Upper lobe of right lung (tissue), 1 donor: ENCODE measurements at regions not wholly inside any gene's neighbourhood (a gene's known extent, or its start where the extent isn't known, plus 50 kb on each side); places are given as distances from the start of the nearest gene placed in this dataset.
"Not testable (repeated sequence)": the region's sequence is repeated elsewhere in the genome, so short reads cannot be mapped to it uniquely, and the experiment has no call there.

Source experiments
- ATAC-seq: fragments of 200-7000 bp; cut with Tn5 transposase; one replicate; pipeline ENCODE4 v1.9.1; 2020; ENCODE audit warnings: mild to moderate bottlenecking, moderate library complexity
- DNase-seq: peaks from one replicate; pipeline ENCODE4 v3.0.0-alpha.2; 2020
- H3K27ac ChIP-seq: fragments of 200-600 bp; one replicate; pipeline ENCODE4 v1.8.0; 2022
- H3K27me3 ChIP-seq: fragments of 200-600 bp; one replicate; pipeline ENCODE4 v1.8.0; 2022; ENCODE audit warnings: mild to moderate bottlenecking
- H3K36me3 ChIP-seq: fragments of 200-600 bp; one replicate; pipeline ENCODE4 v1.8.0; 2022
- H3K4me1 ChIP-seq: fragments of 200-600 bp; one replicate; pipeline ENCODE4 v1.8.0; 2022
- H3K4me3 ChIP-seq: fragments of 200-600 bp; one replicate; pipeline ENCODE4 v1.8.0; 2022; ENCODE audit warnings: mild to moderate bottlenecking
- H3K9me3 ChIP-seq: fragments of 200-600 bp; one replicate; pipeline ENCODE4 v1.8.0; 2022
- intact Hi-C: fragments of 100-400 bp; cut with DNase I; formaldehyde crosslinking; loops from one replicate; pipeline ENCODE4 v1.11.0; 2022
- TF ChIP-seq, protein P1 (sequence below): fragments of 200-600 bp; IDR thresholded peaks from one replicate; pipeline ENCODE4 v1.8.0; 2022; ENCODE audit warnings: antibody characterized with exemption
- donor health status: DM: no; HTN: yes; CAD: no; lungs with severe emphysema.

GRCh38 chr6:126967296-126968005 lies 151.0 kb upstream of the RSPO3 start:
- TF ChIP-seq, protein P1, sequence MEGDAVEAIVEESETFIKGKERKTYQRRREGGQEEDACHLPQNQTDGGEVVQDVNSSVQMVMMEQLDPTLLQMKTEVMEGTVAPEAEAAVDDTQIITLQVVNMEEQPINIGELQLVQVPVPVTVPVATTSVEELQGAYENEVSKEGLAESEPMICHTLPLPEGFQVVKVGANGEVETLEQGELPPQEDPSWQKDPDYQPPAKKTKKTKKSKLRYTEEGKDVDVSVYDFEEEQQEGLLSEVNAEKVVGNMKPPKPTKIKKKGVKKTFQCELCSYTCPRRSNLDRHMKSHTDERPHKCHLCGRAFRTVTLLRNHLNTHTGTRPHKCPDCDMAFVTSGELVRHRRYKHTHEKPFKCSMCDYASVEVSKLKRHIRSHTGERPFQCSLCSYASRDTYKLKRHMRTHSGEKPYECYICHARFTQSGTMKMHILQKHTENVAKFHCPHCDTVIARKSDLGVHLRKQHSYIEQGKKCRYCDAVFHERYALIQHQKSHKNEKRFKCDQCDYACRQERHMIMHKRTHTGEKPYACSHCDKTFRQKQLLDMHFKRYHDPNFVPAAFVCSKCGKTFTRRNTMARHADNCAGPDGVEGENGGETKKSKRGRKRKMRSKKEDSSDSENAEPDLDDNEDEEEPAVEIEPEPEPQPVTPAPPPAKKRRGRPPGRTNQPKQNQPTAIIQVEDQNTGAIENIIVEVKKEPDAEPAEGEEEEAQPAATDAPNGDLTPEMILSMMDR, result no peak
- no peaks in the 10 kb centered on the region for H3K36me3 ChIP-seq
- intact Hi-C loops, result no loop called here
- DNase-seq (no peak), ATAC-seq (no peak)
- H3K4me3 ChIP-seq, result no peak overlapping the region
- no peaks in the 10 kb centered on the region for H3K4me1 ChIP-seq
- no peaks in the 10 kb centered on the region for H3K27me3 ChIP-seq
- no peak overlapping the region for H3K27ac ChIP-seq
- no peaks in the 10 kb centered on the region for H3K9me3 ChIP-seq

GRCh38 chr6:126976253-126976797 lies 142.1 kb upstream of the RSPO3 start:
- no peak for ATAC-seq

GRCh38 chr6:126983779-126984178 lies 134.7 kb upstream of the RSPO3 start:
- TF ChIP-seq, protein P1, result no peak
- no peak for DNase-seq
- intact Hi-C loops, result no loop called here
- no peak for ATAC-seq
- H3K36me3 ChIP-seq, result no peaks in the 10 kb centered on the region
- no peak overlapping the region for H3K27ac ChIP-seq
- no peak overlapping the region for H3K4me3 ChIP-seq
- no peaks in the 10 kb centered on the region for H3K27me3 ChIP-seq
- no peaks in the 10 kb centered on the region for H3K9me3 ChIP-seq
- no peaks in the 10 kb centered on the region for H3K4me1 ChIP-seq

More at GRCh38 chr6:126976253-126976797, 142.1 kb upstream of the RSPO3 start:
- intact Hi-C loops, result no loop called here
- TF ChIP-seq, protein P1, result no peak
- Histone ChIP-seq H3K4me3 (no peak overlapping the region), H3K9me3 (no peaks in the 10 kb centered on the region), H3K36me3 (no peaks in the 10 kb centered on the region), H3K27me3 (no peaks in the 10 kb centered on the region), H3K27ac (no peak overlapping the region), H3K4me1 (no peaks in the 10 kb centered on the region)
- no peak for DNase-seq

DNA sequence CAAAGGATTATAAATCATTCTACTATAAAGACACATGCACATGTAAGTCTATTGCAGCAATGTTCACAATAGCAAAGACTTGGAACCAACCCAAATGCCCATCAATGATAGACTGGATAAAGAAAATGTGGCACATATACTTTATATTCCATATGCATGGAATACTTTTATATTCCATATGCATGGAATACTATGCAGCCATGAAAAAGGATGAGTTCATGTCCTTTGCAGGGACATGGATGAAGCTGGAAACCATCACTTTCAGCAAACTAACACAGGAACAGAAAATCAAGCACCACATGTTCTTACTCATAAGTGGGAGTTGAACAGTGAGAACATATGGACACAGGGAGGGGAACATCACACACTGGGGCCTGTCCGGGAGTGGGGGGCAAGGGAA lies 130.3 kb upstream of the RSPO3 start:
- H3K27me3 ChIP-seq, H3K4me1 ChIP-seq, H3K27ac ChIP-seq, H3K4me3 ChIP-seq, H3K36me3 ChIP-seq, H3K9me3 ChIP-seq, intact Hi-C loops, DNase-seq, ATAC-seq: not testable (repeated sequence)

DNA sequence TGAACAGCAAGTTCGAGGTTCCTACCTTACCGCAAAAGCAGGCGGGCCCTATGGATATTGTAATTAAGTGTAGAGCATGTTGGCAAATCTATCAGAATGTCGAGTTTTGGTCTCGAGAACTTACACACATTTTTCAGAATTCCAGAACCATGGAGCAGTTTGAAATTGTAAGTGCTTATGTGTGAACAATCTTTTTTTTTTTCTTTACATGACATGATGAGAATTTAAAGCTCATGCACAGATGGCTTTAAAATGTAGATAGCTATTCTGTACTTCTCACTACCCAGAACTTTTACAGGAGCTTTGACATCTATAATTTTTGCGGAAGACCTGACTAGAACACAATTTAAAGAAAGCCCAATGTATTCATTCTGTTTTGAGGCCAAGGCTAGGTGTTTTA lies 117.8 kb upstream of the RSPO3 start:
- TF ChIP-seq, protein P1, result no peak
- H3K4me3 ChIP-seq, result no peak overlapping the region

DNA sequence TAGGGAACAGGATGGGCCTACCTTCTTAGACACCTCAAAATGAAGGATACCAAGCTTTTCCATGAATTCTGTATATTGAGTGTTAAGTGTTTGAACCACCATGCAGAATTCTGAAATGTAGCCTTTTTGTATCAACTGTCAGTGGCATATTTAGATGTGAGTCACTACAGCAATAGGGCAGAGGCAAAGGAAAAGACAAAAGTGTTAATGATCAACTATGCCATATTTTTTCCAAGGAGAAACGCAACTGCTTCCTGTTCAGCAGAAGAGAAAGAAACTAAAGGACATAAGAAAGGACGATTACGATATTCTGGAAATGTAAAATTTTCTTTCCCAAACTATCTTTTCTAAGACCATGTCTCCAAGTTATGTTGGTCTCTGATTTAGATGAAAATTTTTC lies 104.6 kb upstream of the RSPO3 start:
- TF ChIP-seq, protein P1, result no peak
- ATAC-seq, result no peak
- Histone ChIP-seq H3K27me3 (no peaks in the 10 kb centered on the region), H3K27ac (no peak overlapping the region), H3K36me3 (no peaks in the 10 kb centered on the region), H3K4me3 (no peak overlapping the region), H3K9me3 (no peaks in the 10 kb centered on the region), H3K4me1 (no peaks in the 10 kb centered on the region)
- intact Hi-C loops, result no loop called here
- no peak for DNase-seq

More for the DNA sequence above, 117.8 kb upstream of the RSPO3 start:
- no peaks in the 10 kb centered on the region for H3K27me3 ChIP-seq
- DNase-seq (no peak), ATAC-seq (no peak)
- no peaks in the 10 kb centered on the region for H3K9me3 ChIP-seq
- intact Hi-C loops, result no loop called here
- no peaks in the 10 kb centered on the region for H3K4me1 ChIP-seq
- H3K36me3 ChIP-seq, result no peaks in the 10 kb centered on the region
- H3K27ac ChIP-seq, result no peak overlapping the region
